Fibroblast of lung (primary cell): ENCODE measurements at regions not wholly inside any gene's neighbourhood (a gene's known extent, or its start where the extent isn't known, plus 50 kb on each side); places are given as distances from the start of the nearest gene placed in this dataset.

Experiments used
- DNase-seq, 2 donors: peaks; one replicate each; pipeline versions ENCODE4 v3.0.0 to v3.0.0-alpha.2; 2010; ENCODE audit warnings: low read depth in 2 of 2
- H2AFZ ChIP-seq: 2 replicates; pipeline ENCODE4 v1.5.1; 2012; ENCODE audit warnings: low read length, control low read depth, inconsistent platforms
- H3K27ac ChIP-seq: 2 replicates; pipeline ENCODE4 v1.5.1; 2011; ENCODE audit warnings: low read length, control low read depth; ENCODE audit not compliant: insufficient read depth
- H3K27me3 ChIP-seq: 2 replicates; pipeline ENCODE4 v1.5.1; 2011; ENCODE audit warnings: mild to moderate bottlenecking, low read length; ENCODE audit not compliant: control insufficient read depth, insufficient read depth
- H3K36me3 ChIP-seq: 2 replicates; pipeline ENCODE4 v1.5.1; 2011; ENCODE audit warnings: low read length; ENCODE audit not compliant: control insufficient read depth, insufficient read depth
- H3K4me1 ChIP-seq: 2 replicates; pipeline ENCODE4 v1.5.1; 2011; ENCODE audit warnings: low read length; ENCODE audit not compliant: control insufficient read depth, insufficient read depth; ENCODE audit errors: extremely low read depth
- H3K4me2 ChIP-seq: 2 replicates; pipeline ENCODE4 v1.5.1; 2011; ENCODE audit warnings: low read length, control low read depth; ENCODE audit not compliant: insufficient read depth; ENCODE audit errors: extremely low read depth
- H3K4me3 ChIP-seq, 4 experiments: fragments of 200-600 bp in 1 of 4; sonication (generic) in 1 of 4; replicated peaks in 1 of 4; 2 replicates each; pipeline ENCODE4 v1.5.1; 2011 to 2016; ENCODE audit warnings: low read length in 4 of 4, low read depth in 3 of 4, mild to moderate bottlenecking in 3 of 4, control low read depth in 2 of 4, inconsistent platforms in 1 of 4, mixed read lengths in 1 of 4; ENCODE audit not compliant: insufficient read depth in 1 of 4; ENCODE audit errors: control extremely low read depth in 1 of 4
- H3K79me2 ChIP-seq: 2 replicates; pipeline ENCODE4 v1.5.1; 2012; ENCODE audit warnings: mild to moderate bottlenecking, low read length, inconsistent platforms; ENCODE audit not compliant: control insufficient read depth, insufficient read depth
- H3K9ac ChIP-seq: 2 replicates; pipeline ENCODE4 v1.5.1; 2011; ENCODE audit warnings: mild to moderate bottlenecking, low read length, control low read depth; ENCODE audit not compliant: insufficient read depth
- H3K9me3 ChIP-seq: 2 replicates; pipeline ENCODE4 v1.5.1; 2012; ENCODE audit warnings: low read depth, low read length; ENCODE audit not compliant: control insufficient read depth, insufficient read depth
- H4K20me1 ChIP-seq: 2 replicates; pipeline ENCODE4 v1.5.1; 2011; ENCODE audit warnings: low read length; ENCODE audit not compliant: control insufficient read depth, insufficient read depth; ENCODE audit errors: extremely low read depth
- CTCF ChIP-seq, 2 donors: IDR thresholded peaks in 1 of 2; conservative IDR thresholded peaks in 1 of 2; 1 replicate in 1 of 2; 2 replicates in 1 of 2; pipeline ENCODE4 v1.5.1; 2011 to 2012; ENCODE audit warnings: low read length in 2 of 2, control low read depth in 1 of 2, inconsistent platforms in 1 of 2, low read depth in 1 of 2, mild to moderate bottlenecking in 1 of 2
- EZH2 ChIP-seq: IDR thresholded peaks from 2 replicates; pipeline ENCODE4 v1.5.1; 2012; ENCODE audit warnings: low read length, control low read depth, mild to moderate bottlenecking; ENCODE audit errors: missing control alignments

GRCh38 chr12:124194264-124194892 is 100.5 kb upstream of the RFLNA start:
- no peak overlapping the region for H3K9ac ChIP-seq
- TF ChIP-seq EZH2, result no peak
- no peak for TF ChIP-seq CTCF (conservative IDR thresholded peaks at IDR 0.05 in 1 of 2, IDR thresholded peaks at IDR 0.05 in 1 of 2; ENCODE audit: low read depth in 1 of 2, low read length in 2 of 2)
- H4K20me1 ChIP-seq, result no peaks in the 10 kb centered on the region
- H2AFZ ChIP-seq, result no peak overlapping the region
- no peaks in the 10 kb centered on the region for H3K79me2 ChIP-seq
- no peaks in the 10 kb centered on the region for H3K36me3 ChIP-seq
- H3K9me3 ChIP-seq, result no peaks in the 10 kb centered on the region
- DNase-seq, result no peak
- H3K4me3 ChIP-seq, result no peak overlapping the region
- H3K27ac ChIP-seq, result no peak overlapping the region
- H3K4me2 ChIP-seq, result no peak overlapping the region
- H3K4me1 ChIP-seq, result no peaks in the 10 kb centered on the region
- H3K27me3 ChIP-seq, result no peaks in the 10 kb centered on the region

- Histone ChIP-seq H3K4me1 (no peaks in the 10 kb centered on the region), H3K36me3 (no peaks in the 10 kb centered on the region), H3K79me2 (no peaks in the 10 kb centered on the region), H3K27ac (no peak overlapping the region), H3K9me3 (no peaks in the 10 kb centered on the region), H3K4me3 (no peak overlapping the region), H3K4me2 (no peak overlapping the region), H3K9ac (no peak overlapping the region), H3K27me3 (no peaks in the 10 kb centered on the region), H2AFZ (no peak overlapping the region), H4K20me1 (no peaks in the 10 kb centered on the region)
- DNase-seq, result peak in 1 of 2 donors; percentile 12
- TF ChIP-seq EZH2, result no peak
- TF ChIP-seq CTCF (conservative IDR thresholded peaks at IDR 0.05 in 1 of 2, IDR thresholded peaks at IDR 0.05 in 1 of 2; ENCODE audit: low read depth in 1 of 2, low read length in 2 of 2), result no peak
These were observed 99.9 kb upstream of the RFLNA start for GRCh38 chr12:124194893-124195566.

- TF ChIP-seq CTCF (conservative IDR thresholded peaks at IDR 0.05 in 1 of 2, IDR thresholded peaks at IDR 0.05 in 1 of 2; ENCODE audit: low read depth in 1 of 2, low read length in 2 of 2) (no peak), EZH2 (no peak)
These were observed 99.3 kb upstream of the RFLNA start for GRCh38 chr12:124195567-124195942.

More at GRCh38 chr12:124195567-124195942, 99.3 kb upstream of the RFLNA start:
- Histone ChIP-seq H3K27ac (no peak overlapping the region), H3K4me3 (no peak overlapping the region), H2AFZ (no peak overlapping the region), H3K27me3 (no peaks in the 10 kb centered on the region), H3K9ac (no peak overlapping the region), H3K36me3 (no peaks in the 10 kb centered on the region), H3K9me3 (no peaks in the 10 kb centered on the region), H3K4me2 (no peak overlapping the region), H3K4me1 (no peaks in the 10 kb centered on the region), H3K79me2 (no peaks in the 10 kb centered on the region), H4K20me1 (no peaks in the 10 kb centered on the region)
- no peak for DNase-seq
